OCI-LY1 (cell line): ENCODE measurements at regions not wholly inside any gene's neighbourhood (a gene's known extent, or its start where the extent isn't known, plus 50 kb on each side); places are given as distances from the start of the nearest gene placed in this dataset.

Experiments used
- H2AFZ ChIP-seq: fragments of 200-600 bp; sonication (generic), shearing (Covaris generic); 2 replicates; pipeline ENCODE4 v1.6.0; 2014; ENCODE audit warnings: antibody characterized with exemption, mild to moderate bottlenecking, low read length
- H3F3A ChIP-seq: fragments of 200-600 bp; sonication (generic), shearing (Covaris generic); 2 replicates; pipeline ENCODE4 v1.6.0; 2014; ENCODE audit warnings: mild to moderate bottlenecking, antibody characterized with exemption, low read length, moderate library complexity; ENCODE audit not compliant: insufficient read depth
- H3K27ac ChIP-seq: fragments of 200-600 bp; sonication (generic); 2 replicates; pipeline ENCODE4 v1.5.1; 2014; ENCODE audit warnings: low read length, mixed run types, mild to moderate bottlenecking, low read depth; ENCODE audit not compliant: poor library complexity, severe bottlenecking
- H3K27me3 ChIP-seq: fragments of 200-600 bp; sonication (generic); 2 replicates; pipeline ENCODE4 v1.6.0; 2014; ENCODE audit warnings: antibody characterized with exemption, mild to moderate bottlenecking, low read length, moderate library complexity; ENCODE audit not compliant: insufficient read depth
- H3K36me3 ChIP-seq: fragments of 200-600 bp; sonication (generic); 2 replicates; pipeline ENCODE4 v1.6.1; 2014; ENCODE audit warnings: mild to moderate bottlenecking, antibody characterized with exemption, low read length, moderate library complexity, mixed read lengths; ENCODE audit not compliant: insufficient read depth
- H3K4me1 ChIP-seq: fragments of 200-600 bp; sonication (generic); 2 replicates; pipeline ENCODE4 v1.5.1; 2014; ENCODE audit warnings: mild to moderate bottlenecking, low read length, moderate library complexity; ENCODE audit not compliant: insufficient read depth, severe bottlenecking
- H3K4me2 ChIP-seq: fragments of 200-600 bp; sonication (generic), shearing (Covaris generic); 2 replicates; pipeline ENCODE4 v1.6.1; 2014; ENCODE audit warnings: low read length
- H3K4me3 ChIP-seq: fragments of 200-600 bp; sonication (generic); 2 replicates; pipeline ENCODE4 v1.5.1; 2014; ENCODE audit warnings: low read length, low read depth, mild to moderate bottlenecking, mixed read lengths; ENCODE audit not compliant: poor library complexity, severe bottlenecking
- H3K79me2 ChIP-seq: fragments of 200-600 bp; shearing (Covaris generic); 2 replicates; pipeline ENCODE4 v1.6.1; 2016; ENCODE audit warnings: mixed run types, low read length, mixed read lengths; ENCODE audit not compliant: insufficient read depth
- H3K9ac ChIP-seq: fragments of 200-600 bp; sonication (generic), shearing (Covaris generic); 2 replicates; pipeline ENCODE4 v1.6.1; 2014; ENCODE audit warnings: mild to moderate bottlenecking, low read length, mixed read lengths
- H3K9me2 ChIP-seq: fragments of 200-600 bp; sonication (generic), shearing (Covaris generic); 2 replicates; pipeline ENCODE4 v1.6.1; 2014; ENCODE audit warnings: low read depth, mild to moderate bottlenecking, low read length, mixed read lengths
- H3K9me3 ChIP-seq: fragments of 200-600 bp; shearing (Covaris generic); 2 replicates; pipeline ENCODE4 v1.6.1; 2014; ENCODE audit warnings: low read length, mixed read lengths
- H4K20me1 ChIP-seq: fragments of 200-600 bp; sonication (generic), shearing (Covaris generic); 2 replicates; pipeline ENCODE4 v1.6.0; 2016; ENCODE audit warnings: mild to moderate bottlenecking, low read length; ENCODE audit not compliant: insufficient read depth
- CTCF ChIP-seq: fragments of 200-600 bp; sonication (generic), shearing (Covaris generic); IDR thresholded peaks from 2 replicates; pipeline ENCODE4 v1.5.1; 2017; ENCODE audit warnings: mild to moderate bottlenecking, antibody characterized with exemption, low read length, moderate library complexity, mixed read lengths
- EZH2 ChIP-seq: fragments of 200-600 bp; sonication (generic), shearing (Covaris generic); IDR thresholded peaks from 2 replicates; pipeline ENCODE4 v1.8.0; 2017; ENCODE audit warnings: borderline replicate concordance, mixed run types, mild to moderate bottlenecking, antibody characterized with exemption, low read length, moderate library complexity, mixed read lengths

GRCh38 chr2:167792126-167792525 lies 455.3 kb downstream of the STK39 start:
- H3F3A ChIP-seq, result no peaks in the 10 kb centered on the region
- H2AFZ ChIP-seq, result no peak overlapping the region
- H3K79me2 ChIP-seq, result no peaks in the 10 kb centered on the region
- no peaks in the 10 kb centered on the region for H3K9me3 ChIP-seq
- no peak overlapping the region for H3K9ac ChIP-seq
- no peaks in the 10 kb centered on the region for H3K4me1 ChIP-seq
- no peak overlapping the region for H3K4me3 ChIP-seq
- H3K4me2 ChIP-seq, result no peak overlapping the region
- TF ChIP-seq CTCF, result no peak
- no peak for TF ChIP-seq EZH2
- H3K27ac ChIP-seq, result no peak overlapping the region
- H3K27me3 ChIP-seq, result no peaks in the 10 kb centered on the region
- H3K9me2 ChIP-seq, result no peaks in the 10 kb centered on the region
- H4K20me1 ChIP-seq, result no peaks in the 10 kb centered on the region
- H3K36me3 ChIP-seq, result no peaks in the 10 kb centered on the region

GRCh38 chr2:167790781-167791450 lies 456.5 kb downstream of the STK39 start:
- no peaks in the 10 kb centered on the region for H3K79me2 ChIP-seq
- H2AFZ ChIP-seq, result no peak overlapping the region
- no peak overlapping the region for H3K27ac ChIP-seq
- H3K4me2 ChIP-seq, result no peak overlapping the region
- H3K9me2 ChIP-seq, result no peaks in the 10 kb centered on the region
- no peaks in the 10 kb centered on the region for H3K9me3 ChIP-seq
- H3K27me3 ChIP-seq, result no peaks in the 10 kb centered on the region
- no peaks in the 10 kb centered on the region for H3K4me1 ChIP-seq
- TF ChIP-seq EZH2 (no peak), CTCF (no peak)
- H3K9ac ChIP-seq, result no peak overlapping the region
- H4K20me1 ChIP-seq, result no peaks in the 10 kb centered on the region
- H3K36me3 ChIP-seq, result no peaks in the 10 kb centered on the region
- no peaks in the 10 kb centered on the region for H3F3A ChIP-seq
- no peak overlapping the region for H3K4me3 ChIP-seq

GRCh38 chr2:167790189-167790588 lies 457.2 kb downstream of the STK39 start:
- Histone ChIP-seq H3K4me1 (no peaks in the 10 kb centered on the region), H3K9me3 (no peaks in the 10 kb centered on the region), H4K20me1 (no peaks in the 10 kb centered on the region), H3K9ac (no peak overlapping the region), H3K4me3 (no peak overlapping the region), H3K27ac (no peak overlapping the region), H3F3A (no peaks in the 10 kb centered on the region), H3K79me2 (no peaks in the 10 kb centered on the region), H3K4me2 (no peak overlapping the region), H3K36me3 (no peaks in the 10 kb centered on the region), H2AFZ (no peak overlapping the region), H3K9me2 (no peaks in the 10 kb centered on the region), H3K27me3 (no peaks in the 10 kb centered on the region)
- no peak for TF ChIP-seq CTCF
